PC-9 (cell line): ENCODE measurements at regions not wholly inside any gene's neighbourhood (a gene's known extent, or its start where the extent isn't known, plus 50 kb on each side); places are given as distances from the start of the nearest gene placed in this dataset.

Source experiments
- EZH2 ChIP-seq: fragments of 200-600 bp; sonication (generic); IDR thresholded peaks from 2 replicates; pipeline ENCODE4 v1.8.0; 2017; ENCODE audit warnings: antibody characterized with exemption, low read depth
- TF ChIP-seq, protein P1 (sequence below): fragments of 200-600 bp; sonication (generic); conservative IDR thresholded peaks from 2 replicates; pipeline ENCODE4 v1.6.1; 2017; ENCODE audit warnings: mixed run types, antibody characterized with exemption, mild to moderate bottlenecking, moderate library complexity

DNA sequence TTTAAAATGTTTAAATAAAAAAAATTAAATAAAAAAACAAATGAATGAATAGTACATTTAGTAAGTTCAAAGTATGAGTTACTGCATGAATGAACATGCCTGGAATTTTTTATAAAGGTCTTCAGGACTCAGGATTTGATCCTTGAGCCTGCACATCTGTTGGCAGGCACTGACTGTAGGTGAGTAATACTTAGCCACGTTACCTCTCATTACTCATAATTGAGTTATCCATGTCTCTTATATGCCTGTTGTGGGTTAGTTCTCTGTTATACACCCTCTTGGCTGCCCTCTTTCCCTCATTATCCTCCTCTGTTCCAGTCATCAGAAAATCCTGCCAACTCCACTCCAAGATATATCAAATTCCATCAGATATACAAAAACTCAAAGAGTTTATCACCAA lies 276.0 kb downstream of the FBXW7 start:
- TF ChIP-seq, protein P1, sequence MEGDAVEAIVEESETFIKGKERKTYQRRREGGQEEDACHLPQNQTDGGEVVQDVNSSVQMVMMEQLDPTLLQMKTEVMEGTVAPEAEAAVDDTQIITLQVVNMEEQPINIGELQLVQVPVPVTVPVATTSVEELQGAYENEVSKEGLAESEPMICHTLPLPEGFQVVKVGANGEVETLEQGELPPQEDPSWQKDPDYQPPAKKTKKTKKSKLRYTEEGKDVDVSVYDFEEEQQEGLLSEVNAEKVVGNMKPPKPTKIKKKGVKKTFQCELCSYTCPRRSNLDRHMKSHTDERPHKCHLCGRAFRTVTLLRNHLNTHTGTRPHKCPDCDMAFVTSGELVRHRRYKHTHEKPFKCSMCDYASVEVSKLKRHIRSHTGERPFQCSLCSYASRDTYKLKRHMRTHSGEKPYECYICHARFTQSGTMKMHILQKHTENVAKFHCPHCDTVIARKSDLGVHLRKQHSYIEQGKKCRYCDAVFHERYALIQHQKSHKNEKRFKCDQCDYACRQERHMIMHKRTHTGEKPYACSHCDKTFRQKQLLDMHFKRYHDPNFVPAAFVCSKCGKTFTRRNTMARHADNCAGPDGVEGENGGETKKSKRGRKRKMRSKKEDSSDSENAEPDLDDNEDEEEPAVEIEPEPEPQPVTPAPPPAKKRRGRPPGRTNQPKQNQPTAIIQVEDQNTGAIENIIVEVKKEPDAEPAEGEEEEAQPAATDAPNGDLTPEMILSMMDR, result no peak
- no peak for TF ChIP-seq EZH2
